HepG2 (cell line): ENCODE measurements at regions not wholly inside any gene's neighbourhood (a gene's known extent, or its start where the extent isn't known, plus 50 kb on each side); places are given as distances from the start of the nearest gene placed in this dataset.
A peak's percentile ranks its signal among the peaks of the same experiment; 100 is the strongest.

ENCODE experiments used
- ATAC-seq: fragments of 200-7000 bp; cut with Tn5 transposase; 3 replicates; pipeline ENCODE4 v1.9.1; 2020; ENCODE audit warnings: mild to moderate bottlenecking, moderate library complexity
- BruUV-seq: library from RNA; stranded (reverse); fragments of 400-500 nt; replicated peaks from 2 replicates; lab custom pipeline; 2021; lab: Mats Ljungman, UMichigan
- CTCF ChIA-PET: fragments of 300-600 bp; formaldehyde crosslinking; extraction: SDS; loops from one replicate; lab custom pipeline; 2021; ENCODE audit warnings: low total read pairs, inconsistent platforms, low intra/inter-chr PET ratio; lab: Yijun Ruan, JAX
- POLR2A ChIA-PET: fragments of 350-600 bp; sonication (Branson Sonifier 250); formaldehyde crosslinking; loops from one replicate; lab custom pipeline; 2020; ENCODE audit warnings: antibody characterized with exemption, inconsistent platforms; lab: Yijun Ruan, JAX
- DNase-seq: peaks from one replicate; pipeline ENCODE4 v3.0.0-alpha.2; 2015; ENCODE audit warnings: low spot score
- FAIRE-seq: peaks from 3 replicates; lab custom pipeline; 2011; peaks lifted over from hg19 to GRCh38; lab: Jason Lieb, UNC
- H2AFZ ChIP-seq: one replicate; pipeline ENCODE4 v1.6.1; 2011; ENCODE audit warnings: low read length, inconsistent platforms
- H3K27ac ChIP-seq: fragments of 300-600 bp; 3 replicates; pipeline ENCODE4 v1.8.0; 2011; ENCODE audit warnings: mixed run types, mild to moderate bottlenecking, mixed read lengths, low read length, inconsistent platforms; ENCODE audit not compliant: insufficient read depth; ENCODE audit errors: extremely low read length
- H3K27me3 ChIP-seq, 2 experiments: fragments of 200-600 bp in 1 of 2; 2 replicates in 1 of 2; 3 replicates in 1 of 2; pipeline versions ENCODE4 v1.6.0 to v1.8.0; 2011; ENCODE audit warnings: low read length in 2 of 2, mild to moderate bottlenecking in 2 of 2, moderate library complexity in 2 of 2, inconsistent platforms in 1 of 2; ENCODE audit not compliant: insufficient read depth in 2 of 2, control insufficient read depth in 1 of 2
- H3K36me3 ChIP-seq, 2 experiments: fragments of 200-600 bp in 1 of 2; replicated peaks in 1 of 2; 2 replicates in 1 of 2; 3 replicates in 1 of 2; pipeline versions ENCODE4 v1.5.1 to v1.8.0; 2011; ENCODE audit warnings: low read length in 2 of 2, inconsistent platforms in 1 of 2; ENCODE audit not compliant: insufficient read depth in 2 of 2, control insufficient read depth in 1 of 2
- H3K4me1 ChIP-seq: 2 replicates; pipeline ENCODE4 v1.5.1; 2012; ENCODE audit warnings: low read length, inconsistent platforms; ENCODE audit not compliant: insufficient read depth
- H3K4me2 ChIP-seq: 2 replicates; pipeline ENCODE4 v1.6.0; 2011; ENCODE audit warnings: low read depth, low read length, inconsistent platforms
- H3K4me3 ChIP-seq, 3 experiments: fragments of 200-600 bp in 1 of 3; sonication (generic), shearing (Covaris generic) in 1 of 3; replicated peaks in 1 of 3; 2 replicates each; pipeline ENCODE4 v1.5.1; 2011 to 2016; ENCODE audit warnings: low read length in 3 of 3, inconsistent platforms in 2 of 3, low read depth in 2 of 3, mild to moderate bottlenecking in 2 of 3, control low read depth in 1 of 3, mixed read lengths in 1 of 3; ENCODE audit not compliant: insufficient read depth in 1 of 3
- H3K79me2 ChIP-seq: one replicate; pipeline ENCODE4 v1.6.1; 2011; ENCODE audit warnings: low read length, inconsistent platforms; ENCODE audit not compliant: insufficient read depth
- H3K9ac ChIP-seq: 2 replicates; pipeline ENCODE4 v1.6.0; 2011; ENCODE audit warnings: mild to moderate bottlenecking, low read depth, low read length, inconsistent platforms; ENCODE audit not compliant: insufficient read depth
- H3K9me3 ChIP-seq: 2 replicates; pipeline ENCODE4 v1.5.1; 2012; ENCODE audit warnings: mild to moderate bottlenecking, low read length
- H4K20me1 ChIP-seq: 2 replicates; pipeline ENCODE4 v1.6.0; 2011; ENCODE audit warnings: inconsistent platforms, mild to moderate bottlenecking, low read length, moderate library complexity; ENCODE audit not compliant: insufficient read depth
- CBX2 ChIP-seq, 2 experiments: fragments of 200-600 bp in 1 of 2; sonication (generic); formaldehyde crosslinking in 1 of 2; IDR thresholded peaks; 2 replicates each; pipeline versions ENCODE4 v1.7.0 to v1.8.1; 2018 to 2022; ENCODE audit warnings: low read depth in 2 of 2, low read length in 1 of 2, mild to moderate bottlenecking in 1 of 2, missing genetic modification reagents in 1 of 2
- CEBPB ChIP-seq: IDR thresholded peaks from 2 replicates; pipeline ENCODE4 v1.6.1; 2011; ENCODE audit warnings: low read depth, low read length, improper control_type of control experiment, borderline replicate concordance
- FOXJ3 ChIP-seq: sonication (generic); formaldehyde crosslinking; IDR thresholded peaks from 2 replicates; pipeline ENCODE4 v1.4.0; 2020; ENCODE audit warnings: missing genetic modification reagents, mild to moderate bottlenecking, borderline replicate concordance
- HMGXB3 ChIP-seq: sonication (generic); formaldehyde crosslinking; IDR thresholded peaks from 2 replicates; pipeline ENCODE4 v1.4.0; 2020; ENCODE audit warnings: missing genetic modification reagents, borderline replicate concordance
- KMT2A ChIP-seq: sonication (generic); formaldehyde crosslinking; IDR thresholded peaks from 2 replicates; pipeline ENCODE4 v1.4.0; 2020; ENCODE audit warnings: missing genetic modification reagents
- NFYB ChIP-seq: sonication (generic); formaldehyde crosslinking; IDR thresholded peaks from 2 replicates; pipeline ENCODE4 v1.4.0; 2020; ENCODE audit warnings: missing genetic modification reagents
- TCF7 ChIP-seq: sonication (generic); IDR thresholded peaks from 2 replicates; pipeline ENCODE4 v1.6.1; 2016; ENCODE audit warnings: antibody characterized with exemption, low read depth
- TIGD3 ChIP-seq: sonication (generic); formaldehyde crosslinking; IDR thresholded peaks from 2 replicates; pipeline ENCODE4 v1.5.1; 2020; ENCODE audit warnings: mild to moderate bottlenecking, missing genetic modification reagents, borderline replicate concordance
- ZMYM3 ChIP-seq: sonication (generic); formaldehyde crosslinking; IDR thresholded peaks from 2 replicates; pipeline ENCODE4 v1.5.1; 2020; ENCODE audit warnings: mild to moderate bottlenecking, missing genetic modification reagents
- ZNF557 ChIP-seq: sonication (generic); formaldehyde crosslinking; IDR thresholded peaks from 2 replicates; pipeline ENCODE4 v1.4.0; 2020; ENCODE audit warnings: missing genetic modification reagents
- ZNF737 ChIP-seq: sonication (generic); formaldehyde crosslinking; IDR thresholded peaks from 2 replicates; pipeline ENCODE4 v1.5.0; 2020; ENCODE audit warnings: missing genetic modification reagents, mild to moderate bottlenecking, borderline replicate concordance
- ZNF780A ChIP-seq: sonication (generic); formaldehyde crosslinking; IDR thresholded peaks from 2 replicates; pipeline ENCODE4 v1.8.0; 2022; ENCODE audit warnings: mild to moderate bottlenecking, missing genetic modification reagents, moderate library complexity
- WGBS: methylation state at CpG from one replicate; pipeline ENCODE4 v1.1.6; 2017; ENCODE audit warnings: low lambda C conversion rate; 5-methylcytosine and 5-hydroxymethylcytosine counted together
- in situ Hi-C: cut with HindIII; loops from 2 replicates; pipeline ENCODE4 v1.10.0; 2017; ENCODE audit warnings: low pct_unique_long_range_greater_than_20kb; ENCODE audit not compliant: extremely low pct_ligation_motif_present
- intact Hi-C: fragments of 100-400 bp; cut with micrococcal nuclease; formaldehyde crosslinking; loops from one replicate; pipeline ENCODE4 v1.10.0; 2022; ENCODE audit not compliant: unreplicated experiment

- ATAC-seq, result no peak
- CTCF ChIA-PET, result no interaction called here
Measured at GRCh38 chr3:103690536-103690935, 1255.7 kb downstream of the ZPLD1 start.

GRCh38 chr3:103693831-103694230, 1259.0 kb downstream of the ZPLD1 start:
- no peak overlapping the region for H3K4me3 ChIP-seq
- no peak overlapping the region for H3K9ac ChIP-seq
- DNase-seq (no peak), FAIRE-seq (no peak), ATAC-seq (no peak)
- H4K20me1 ChIP-seq, result no peaks in the 10 kb centered on the region
- no peaks in the 10 kb centered on the region for H3K36me3 ChIP-seq
- CTCF ChIA-PET, result no interaction called here
- H3K4me2 ChIP-seq, result no peak overlapping the region
- no peaks in the 10 kb centered on the region for H3K79me2 ChIP-seq
- 3% methylated on average over 2 of the region's 2 CpGs for WGBS
- POLR2A ChIA-PET, result no interaction called here
- no peaks in the 10 kb centered on the region for H3K4me1 ChIP-seq
- BruUV-seq, result no TSS peak
- H2AFZ ChIP-seq, result no peak overlapping the region
- H3K27me3 ChIP-seq, result no peaks in the 10 kb centered on the region
- intact Hi-C loops, result no loop called here
- H3K9me3 ChIP-seq, result no peaks in the 10 kb centered on the region
- in situ Hi-C loops, result no loop called here
- no peak overlapping the region for H3K27ac ChIP-seq
- TF ChIP-seq ZNF557 (CRISPR knock-in tag), result no peak
- no peak for TF ChIP-seq NFYB (CRISPR knock-in tag)
- TF ChIP-seq ZNF737 (CRISPR knock-in tag), result no peak
- no peak for TF ChIP-seq TIGD3 (CRISPR knock-in tag)
- TF ChIP-seq TCF7, result no peak
- no peak for TF ChIP-seq ZNF780A
- TF ChIP-seq HMGXB3 (CRISPR knock-in tag), result no peak
- no peak for TF ChIP-seq KMT2A (CRISPR knock-in tag)
- no peak for TF ChIP-seq ZMYM3 (CRISPR knock-in tag)

More at GRCh38 chr3:103690536-103690935, 1255.7 kb downstream of the ZPLD1 start:
- Histone ChIP-seq H3K27me3 (no peaks in the 10 kb centered on the region), H3K4me3 (no peak overlapping the region), H3K79me2 (no peaks in the 10 kb centered on the region), H3K9ac (no peak overlapping the region), H3K9me3 (no peaks in the 10 kb centered on the region), H3K36me3 (no peaks in the 10 kb centered on the region), H4K20me1 (no peaks in the 10 kb centered on the region), H2AFZ (no peak overlapping the region), H3K4me2 (no peak overlapping the region), H3K27ac (no peak overlapping the region), H3K4me1 (no peaks in the 10 kb centered on the region)
- TF ChIP-seq FOXJ3 (CRISPR knock-in tag), result no peak
- 0 out of 2 replicates have a peak, but pooled peaks have one; percentile 7 for TF ChIP-seq CEBPB
- no peak for TF ChIP-seq CBX2 (IDR thresholded peaks at IDR 0.05; ENCODE audit: low read depth, low read length)
- no peak for TF ChIP-seq CBX2 (CRISPR knock-in tag; IDR thresholded peaks at IDR 0.05; ENCODE audit: low read depth)
- TF ChIP-seq ZNF557 (CRISPR knock-in tag), result no peak
- FAIRE-seq (no peak), DNase-seq (no peak)
- in situ Hi-C loops (no loop called here), intact Hi-C loops (no loop called here)
- POLR2A ChIA-PET, result no interaction called here
- BruUV-seq, result no TSS peak
